Skeletal muscle cell (primary cell): ENCODE measurements at regions not wholly inside any gene's neighbourhood (a gene's known extent, or its start where the extent isn't known, plus 50 kb on each side); places are given as distances from the start of the nearest gene placed in this dataset.
"Not testable (repeated sequence)": the region's sequence is repeated elsewhere in the genome, so short reads cannot be mapped to it uniquely, and the experiment has no call there.

ENCODE experiments used
- DNase-seq: peaks from one replicate; pipeline ENCODE4 v3.0.0-alpha.2; 2010; ENCODE audit warnings: low read depth
- H3K4me3 ChIP-seq: 2 replicates; pipeline ENCODE4 v1.5.1; 2011; ENCODE audit warnings: low read depth, mild to moderate bottlenecking, control low read depth, low read length, moderate library complexity

- no peak overlapping the region for H3K4me3 ChIP-seq
- no peak for DNase-seq
Observed at GRCh38 chr5:56734091-56734694, 81.2 kb upstream of the MAP3K1 start.

- DNase-seq = no peak
- no peak overlapping the region for H3K4me3 ChIP-seq
Observed at GRCh38 chr5:56733580-56733979, 81.8 kb upstream of the MAP3K1 start.

GRCh38 chr5:56732121-56732520 is 83.2 kb upstream of the MAP3K1 start:
- DNase-seq = no peak
- no peak overlapping the region for H3K4me3 ChIP-seq

DNA sequence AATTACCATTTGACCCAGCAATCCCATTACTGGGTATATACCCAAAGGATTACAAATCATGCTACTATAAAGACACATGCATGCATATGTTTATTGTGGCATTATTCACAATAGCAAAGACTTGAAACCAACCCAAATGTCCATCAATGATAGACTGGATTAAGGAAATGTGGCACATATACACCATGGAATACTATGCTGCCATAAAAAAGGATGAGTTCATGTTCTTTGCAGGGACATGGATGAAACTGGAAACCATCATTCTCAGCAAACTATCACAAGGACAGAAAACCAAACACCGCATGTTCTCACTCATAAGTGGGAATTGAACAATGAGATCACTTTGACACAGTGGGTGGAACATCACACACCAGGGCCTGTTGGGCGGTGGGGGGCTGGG is 83.9 kb upstream of the MAP3K1 start:
- not testable (repeated sequence) for DNase-seq, H3K4me3 ChIP-seq

- no peak for DNase-seq
- H3K4me3 ChIP-seq = no peak overlapping the region
Observed at GRCh38 chr5:56729488-56729887, 85.9 kb upstream of the MAP3K1 start.

DNA sequence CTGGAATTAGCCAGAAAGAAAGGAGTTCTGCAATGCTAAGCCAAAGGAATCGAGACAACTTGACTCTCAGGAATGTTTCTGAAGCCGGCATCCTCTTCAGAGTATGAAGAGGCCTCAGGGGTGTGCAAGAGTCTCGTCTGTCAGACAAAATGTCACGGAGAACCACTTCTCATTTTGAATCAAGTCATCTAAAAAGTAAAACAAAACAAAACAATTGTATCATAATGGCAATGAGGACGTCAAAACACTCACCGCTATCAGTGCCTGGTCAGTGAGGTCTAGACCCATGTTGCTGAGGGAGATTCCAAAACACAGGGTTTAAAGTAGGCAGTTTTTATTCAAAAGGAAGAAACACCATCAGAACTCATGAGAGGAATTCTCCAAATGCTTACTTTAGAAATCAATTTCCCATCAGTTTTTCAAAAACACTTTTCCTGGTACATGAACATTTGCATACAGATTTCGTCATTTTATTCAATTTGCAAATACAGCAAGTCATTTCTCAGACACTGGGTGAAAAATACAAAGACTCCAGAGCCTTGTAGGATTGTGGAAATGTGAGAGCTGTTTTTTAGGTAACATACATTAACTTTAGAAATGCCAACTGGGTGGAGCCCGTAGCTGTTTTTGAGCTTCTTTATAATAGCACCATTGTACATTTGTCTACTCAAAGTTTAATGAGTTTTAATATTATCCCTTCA is 89.5 kb upstream of the MAP3K1 start:
- H3K4me3 ChIP-seq = no peak overlapping the region
- DNase-seq = no peak

DNA sequence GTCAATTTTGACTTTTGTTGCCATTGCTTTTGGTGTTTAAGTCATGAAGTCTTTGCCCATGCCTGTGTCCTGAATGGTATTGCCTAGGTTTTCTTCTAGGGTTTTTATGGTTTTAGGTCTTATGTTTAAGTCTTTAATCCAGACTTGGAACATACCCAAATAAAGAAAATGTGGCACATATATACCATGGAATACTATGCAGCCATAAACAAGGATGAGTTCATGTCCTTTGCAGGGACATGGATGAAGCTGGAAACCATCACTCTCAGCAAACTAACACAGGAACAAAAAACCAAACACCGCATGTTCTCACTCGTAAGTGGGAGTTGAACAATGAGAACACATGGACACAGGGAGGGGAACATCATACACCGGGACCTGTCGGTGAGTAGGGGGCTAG is 90.5 kb upstream of the MAP3K1 start:
- DNase-seq, H3K4me3 ChIP-seq: not testable (repeated sequence)

- DNase-seq = no peak
- no peak overlapping the region for H3K4me3 ChIP-seq
Observed at GRCh38 chr5:56722317-56722716, 93.0 kb upstream of the MAP3K1 start.

DNA sequence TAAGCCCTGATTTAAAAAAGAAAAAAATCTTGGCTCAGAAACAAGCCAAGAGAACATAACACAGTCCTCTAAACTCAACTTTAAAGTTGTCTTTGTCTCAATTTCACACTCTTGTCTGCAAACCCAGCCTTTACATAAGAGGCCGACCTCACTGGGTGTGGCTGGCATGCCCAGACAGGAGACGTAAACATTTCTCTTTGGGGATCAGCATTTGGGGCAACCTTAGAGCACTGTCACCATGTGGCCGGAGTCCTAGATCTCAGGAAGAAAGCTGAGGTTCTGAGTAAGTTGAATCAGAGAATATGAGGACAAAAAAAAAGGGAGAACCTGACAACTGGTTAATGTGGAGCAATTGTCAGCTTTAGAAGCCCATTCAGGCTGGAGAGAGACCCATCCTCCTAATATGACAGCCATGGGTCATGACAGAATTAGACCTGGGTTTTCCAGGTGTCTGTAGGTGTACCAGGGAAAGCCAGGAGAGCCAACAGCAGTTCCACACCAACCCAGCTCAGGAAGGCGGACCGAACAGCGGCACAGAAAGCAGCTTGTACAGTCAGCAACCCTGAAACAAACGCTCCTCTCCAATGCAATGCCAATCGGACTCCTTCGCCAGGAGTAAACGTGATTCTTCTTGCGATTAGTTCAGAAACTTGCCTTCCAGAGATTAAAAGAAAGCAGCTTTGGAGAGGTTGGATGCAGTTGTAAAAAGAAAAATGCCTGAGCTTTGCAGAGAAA is 97.9 kb upstream of the MAP3K1 start:
- no peak overlapping the region for H3K4me3 ChIP-seq

DNA sequence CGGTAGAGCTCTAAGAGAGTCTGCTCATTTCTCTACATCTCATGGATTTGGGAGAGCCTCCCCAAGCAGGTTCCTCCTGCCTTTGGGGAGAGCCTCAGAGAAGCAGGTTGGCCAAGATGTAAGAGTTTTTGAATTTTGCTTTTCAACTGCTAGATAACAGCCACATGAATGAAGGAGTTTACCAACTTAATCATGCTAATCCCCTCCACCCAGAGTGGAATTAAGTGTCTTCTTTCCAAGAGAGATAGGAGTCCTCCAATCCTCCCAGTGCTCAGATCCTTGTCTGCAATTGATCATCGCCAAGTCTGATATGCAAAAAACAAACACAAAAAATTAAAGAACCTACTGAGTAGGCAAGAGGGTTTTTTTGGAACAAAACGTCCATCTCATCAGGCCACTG is 99.4 kb upstream of the MAP3K1 start:
- H3K4me3 ChIP-seq = no peak overlapping the region
- no peak for DNase-seq

More for the DNA sequence above, 97.9 kb upstream of the MAP3K1 start:
- DNase-seq = no peak

DNA sequence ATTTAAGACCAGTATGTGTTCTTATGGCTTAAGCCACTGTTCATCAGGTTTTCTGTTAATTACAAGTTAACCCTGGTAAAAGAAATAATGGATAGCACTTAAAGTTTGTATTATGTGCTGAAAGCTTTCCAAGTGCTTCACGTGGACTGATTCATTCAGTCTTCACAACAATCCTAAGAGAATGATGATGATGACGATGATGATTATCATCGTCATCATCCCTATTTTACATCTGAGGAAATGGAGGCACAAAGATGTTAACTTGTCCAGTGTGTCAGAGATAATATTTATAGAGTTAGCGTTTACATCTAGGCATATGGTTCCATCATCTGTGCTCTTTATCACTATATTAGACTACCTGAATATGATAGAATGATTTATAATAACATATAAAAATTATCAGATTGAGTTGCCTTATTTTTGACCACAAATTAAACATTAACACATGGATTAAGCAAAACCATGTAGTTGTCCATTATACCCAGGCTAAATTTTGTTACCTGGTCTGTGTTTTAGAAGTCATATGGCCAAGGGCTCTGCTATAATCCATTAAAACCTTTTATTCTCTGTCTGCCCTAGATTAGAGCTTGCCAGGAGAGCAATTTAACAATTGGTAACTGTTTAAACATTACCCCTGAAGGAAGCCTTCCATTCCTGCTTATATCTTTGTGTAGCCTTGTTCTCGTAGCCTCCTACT is 102.3 kb upstream of the MAP3K1 start:
- DNase-seq = no peak
- H3K4me3 ChIP-seq = no peak overlapping the region

DNA sequence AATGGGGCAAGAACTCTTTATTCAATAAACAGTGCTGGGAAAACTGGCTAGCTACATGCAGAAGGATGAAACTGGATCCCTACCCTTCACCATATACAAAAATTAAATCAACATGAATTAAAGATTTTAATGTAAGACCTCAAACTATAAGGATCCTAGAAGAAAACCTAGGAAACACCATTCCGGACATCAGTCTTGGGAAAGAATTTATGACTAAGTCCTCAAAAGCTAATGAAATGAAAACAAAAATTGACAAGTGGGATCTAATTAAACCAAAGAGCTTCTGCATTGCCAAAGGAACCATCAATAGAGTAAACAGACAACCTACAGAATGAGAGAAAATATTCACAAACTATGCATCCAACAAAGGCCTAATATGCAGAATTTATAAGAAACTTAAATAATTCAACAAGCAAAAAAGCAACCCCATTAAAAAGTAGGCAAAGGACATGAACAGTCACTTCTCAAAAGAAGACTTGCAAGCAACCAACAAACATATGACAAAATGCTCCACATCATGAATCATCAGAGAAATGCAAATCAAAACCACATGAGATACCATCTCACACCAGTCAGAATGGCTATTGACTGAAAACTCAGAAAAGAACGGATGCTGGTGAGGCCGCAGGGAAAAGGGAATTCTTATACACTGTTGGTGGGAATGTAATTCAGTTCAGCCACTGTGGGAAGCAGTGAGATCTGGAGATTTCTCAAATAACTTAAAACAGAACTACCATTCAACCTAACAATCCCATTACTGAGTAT is 104.3 kb upstream of the MAP3K1 start:
- H3K4me3 ChIP-seq = no peak overlapping the region
- DNase-seq = no peak

DNA sequence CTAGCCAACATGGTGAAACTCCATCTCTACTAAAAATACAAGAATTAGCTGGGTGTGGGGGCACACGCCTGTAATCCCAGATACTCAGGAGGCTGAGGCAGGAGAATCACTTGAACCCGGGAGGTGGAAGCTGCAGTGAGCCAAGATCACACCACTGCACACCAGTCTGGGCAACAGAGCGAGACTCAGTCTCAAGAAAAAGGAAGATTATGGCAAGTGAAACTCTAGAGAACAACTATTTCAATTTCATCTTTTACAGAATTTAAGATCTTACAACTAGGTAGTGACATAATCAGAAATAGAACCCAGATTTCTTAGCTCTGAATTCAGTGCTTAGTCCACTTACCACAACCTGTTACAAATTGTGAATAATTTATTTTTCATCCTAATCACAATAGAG is 108.8 kb upstream of the MAP3K1 start:
- DNase-seq = no peak

DNA sequence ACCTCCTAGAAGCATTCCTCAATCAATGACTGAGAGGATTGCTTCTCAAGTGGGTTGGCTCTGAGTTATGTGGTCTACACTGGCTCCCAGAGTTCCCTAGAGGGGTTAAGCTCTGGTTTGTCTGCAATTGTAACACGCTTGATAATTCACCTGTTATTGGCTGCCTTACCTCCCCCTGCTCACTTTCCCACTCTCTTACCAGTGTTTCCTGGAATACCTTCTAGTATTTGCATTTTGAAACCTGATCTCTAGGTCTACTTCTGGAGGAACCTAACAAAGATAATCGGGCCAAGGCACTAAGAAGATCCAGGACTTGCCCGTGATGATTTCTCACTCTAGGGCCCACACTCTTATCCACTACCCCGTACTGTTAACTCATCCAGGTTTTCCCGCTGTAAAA is 110.1 kb upstream of the MAP3K1 start:
- no peak overlapping the region for H3K4me3 ChIP-seq
- DNase-seq = no peak

More for the DNA sequence above, 108.8 kb upstream of the MAP3K1 start:
- no peak overlapping the region for H3K4me3 ChIP-seq

GRCh38 chr5:56703952-56704351 is 111.4 kb upstream of the MAP3K1 start:
- H3K4me3 ChIP-seq = no peak overlapping the region

DNA sequence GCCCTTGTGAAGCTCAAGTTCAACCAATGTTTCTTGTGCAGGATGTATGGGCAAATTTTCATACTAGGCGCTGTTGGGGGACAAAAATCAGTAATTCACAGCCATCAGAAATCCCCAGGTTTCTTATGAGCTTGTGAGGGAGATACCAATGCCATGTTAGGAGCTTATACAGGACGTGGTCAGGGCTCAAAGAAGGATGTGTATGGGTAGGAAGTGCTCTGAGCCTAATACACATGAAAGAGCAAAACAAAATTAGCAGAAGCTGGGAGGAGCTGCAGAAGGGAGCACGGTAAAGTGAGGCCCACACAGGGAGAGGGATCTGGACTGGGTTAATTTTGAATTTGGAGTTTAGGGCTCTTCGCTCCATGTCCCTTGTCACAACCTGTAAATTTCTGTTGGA is 114.6 kb upstream of the MAP3K1 start:
- DNase-seq = no peak
- no peak overlapping the region for H3K4me3 ChIP-seq

More at GRCh38 chr5:56703952-56704351, 111.4 kb upstream of the MAP3K1 start:
- DNase-seq = no peak

DNA sequence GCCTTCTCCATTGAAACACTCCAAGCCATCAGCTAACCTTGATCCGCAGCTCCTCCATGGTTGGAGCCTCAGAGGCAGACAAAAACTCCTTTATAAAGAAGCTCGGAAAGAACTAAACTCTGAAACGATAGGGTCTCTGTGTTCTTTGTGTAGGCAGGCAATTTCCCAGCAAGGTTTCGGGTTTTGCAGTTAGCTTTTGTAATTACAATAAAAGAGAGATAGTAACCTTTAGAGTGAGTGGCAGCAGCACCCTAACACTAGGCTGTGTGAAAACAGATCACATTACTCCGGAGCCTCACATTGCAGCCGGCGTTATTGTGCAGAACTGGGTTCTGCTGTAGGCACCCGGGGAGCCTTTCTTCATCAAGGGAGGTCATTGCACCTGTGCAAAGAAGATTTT is 115.8 kb upstream of the MAP3K1 start:
- H3K4me3 ChIP-seq = no peak overlapping the region
- DNase-seq = no peak

DNA sequence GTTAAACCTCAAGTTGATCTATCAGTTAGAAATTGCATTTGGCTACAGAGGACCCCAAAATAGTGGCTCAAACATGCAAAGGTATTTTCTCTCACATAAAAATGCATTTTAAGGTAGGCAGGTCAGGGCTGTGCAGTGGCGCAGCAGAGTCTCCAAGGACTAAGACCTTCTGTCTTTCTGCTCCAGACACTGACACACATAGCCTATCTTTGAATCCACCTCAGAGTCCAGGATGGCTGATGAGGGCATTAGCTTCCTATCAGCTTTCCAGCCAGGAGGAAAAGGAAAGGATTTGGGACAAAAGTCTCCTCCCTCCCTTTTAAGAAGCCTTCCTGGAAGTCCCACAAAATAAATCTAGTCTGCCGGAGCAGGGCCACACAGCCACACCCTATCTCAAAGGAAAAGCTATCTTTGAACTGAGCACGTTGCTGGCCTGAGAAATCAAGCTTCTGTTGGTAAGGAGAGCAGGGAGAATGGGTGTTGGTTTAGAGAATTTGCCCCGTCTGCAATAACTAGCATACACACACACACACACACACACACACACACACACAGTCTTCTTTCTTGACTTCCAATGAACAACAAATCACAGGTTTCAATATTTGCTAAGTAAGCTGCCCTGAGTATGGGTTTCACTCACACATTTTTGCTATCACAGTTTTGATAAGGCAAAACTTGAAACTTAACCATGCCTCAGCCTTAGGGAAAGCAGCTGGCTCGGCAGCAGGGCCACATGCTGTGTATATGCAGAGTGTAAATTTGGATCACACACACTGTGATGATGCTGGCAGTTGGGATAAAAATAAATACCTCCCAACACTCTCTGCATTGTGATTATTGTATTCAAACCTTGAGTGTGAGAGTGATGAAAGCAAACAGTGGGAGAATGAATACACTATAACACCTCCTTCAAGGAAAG is 116.6 kb upstream of the MAP3K1 start:
- no peak overlapping the region for H3K4me3 ChIP-seq
- DNase-seq = no peak
